ENCODE measurements at regions not wholly inside any gene's neighbourhood (a gene's known extent, or its start where the extent isn't known, plus 50 kb on each side); places are given as distances from the start of the nearest gene placed in this dataset.

- DNase-seq = no peak
Observed at GRCh38 chrX:39905946-39906345, 191.8 kb downstream of the BCOR start.

GRCh38 chrX:39907964-39908661, 189.6 kb downstream of the BCOR start:
- DNase-seq = no peak

GRCh38 chrX:39909996-39910395, 187.8 kb downstream of the BCOR start:
- no peak for DNase-seq

- DNase-seq = no peak
Observed at GRCh38 chrX:39910651-39911050, 187.1 kb downstream of the BCOR start.

GRCh38 chrX:39911278-39911897, 186.4 kb downstream of the BCOR start:
- no peak for DNase-seq

- no peak for DNase-seq
Observed at GRCh38 chrX:39912126-39912525, 185.6 kb downstream of the BCOR start.

- no peak for DNase-seq
Observed at GRCh38 chrX:39915081-39915480, 182.7 kb downstream of the BCOR start.

- DNase-seq = no peak
Observed at GRCh38 chrX:39915596-39915995, 182.2 kb downstream of the BCOR start.

GRCh38 chrX:39921838-39922237, 175.9 kb downstream of the BCOR start:
- no peak for DNase-seq

- DNase-seq = no peak
Observed at GRCh38 chrX:39922488-39922887, 175.3 kb downstream of the BCOR start.

GRCh38 chrX:39922926-39923325, 174.8 kb downstream of the BCOR start:
- DNase-seq = no peak

- no peak for DNase-seq
Observed at GRCh38 chrX:39927380-39927779, 170.4 kb downstream of the BCOR start.

- DNase-seq = no peak
Observed at GRCh38 chrX:39928704-39929378, 168.9 kb downstream of the BCOR start.

- DNase-seq = no peak
Observed at GRCh38 chrX:39929379-39930025, 168.3 kb downstream of the BCOR start.

- no peak for DNase-seq
Observed at GRCh38 chrX:39930786-39931528, 166.8 kb downstream of the BCOR start.

- no peak for DNase-seq
Observed at GRCh38 chrX:39931529-39932282, 166.1 kb downstream of the BCOR start.

GRCh38 chrX:39935411-39936064, 162.2 kb downstream of the BCOR start:
- no peak for DNase-seq

GRCh38 chrX:39936886-39937770, 160.6 kb downstream of the BCOR start:
- DNase-seq = peak in 1 of 2 experiments; percentile 0

GRCh38 chrX:39938466-39938865, 159.3 kb downstream of the BCOR start:
- DNase-seq = no peak

GRCh38 chrX:39939678-39940077, 158.1 kb downstream of the BCOR start:
- DNase-seq = no peak

All from activated CD4-positive, alpha-beta T cell treated with anti-CD3 and anti-CD28 coated beads, Interleukin-2, amount 50 U/mL, for 4 hours (primary cell).